ENCODE measurements at regions not wholly inside any gene's neighbourhood (a gene's known extent, or its start where the extent isn't known, plus 50 kb on each side); places are given as distances from the start of the nearest gene placed in this dataset.

GRCh38 chr12:92304371-92305055 lies 158.9 kb upstream of the BTG1 start:
- DNase-seq (ENCODE audit: low read depth in 2 of 2): no peak

GRCh38 chr12:92302041-92302829 lies 156.6 kb upstream of the BTG1 start:
- no peak for DNase-seq (ENCODE audit: low read depth in 2 of 2)

DNA sequence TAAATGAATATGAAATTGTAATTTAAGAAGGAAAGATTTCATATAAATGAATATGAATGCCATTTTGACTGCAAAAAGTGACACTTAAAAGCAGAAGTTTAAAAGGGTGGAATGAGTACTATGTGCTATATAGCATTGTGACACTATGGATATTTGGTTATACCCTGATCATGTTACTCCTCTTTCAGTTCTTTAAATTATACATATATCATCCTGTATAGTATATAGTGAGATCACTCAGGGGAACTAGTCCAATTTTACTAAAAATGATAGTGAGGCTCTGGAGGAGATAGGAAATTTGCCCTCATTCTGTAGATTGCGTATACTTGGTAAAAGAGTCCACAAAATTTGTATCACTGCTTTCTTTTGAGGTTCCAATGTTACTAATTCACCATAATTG lies 155.7 kb upstream of the BTG1 start:
- DNase-seq (ENCODE audit: low read depth in 2 of 2): no peak

DNA sequence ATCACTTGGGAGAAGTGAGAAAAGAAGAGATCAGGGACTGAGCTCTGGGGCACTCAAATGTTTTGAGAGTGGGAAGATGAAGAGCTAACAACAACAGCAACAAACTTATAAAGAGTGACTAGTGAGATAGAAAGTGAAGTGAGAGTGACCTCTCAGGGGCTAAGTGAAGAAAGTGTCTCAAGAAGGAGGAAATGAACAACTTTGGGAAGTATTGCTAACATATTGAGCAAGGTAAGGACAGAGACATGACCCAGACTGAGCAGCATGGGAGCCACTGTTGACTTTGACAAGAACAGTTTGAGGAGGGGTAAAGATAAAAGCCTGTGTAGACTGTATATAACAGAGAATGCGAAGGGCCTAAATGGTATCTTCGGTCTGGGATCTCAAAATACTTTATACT lies 155.1 kb upstream of the BTG1 start:
- no peak for DNase-seq (ENCODE audit: low read depth in 2 of 2)

DNA sequence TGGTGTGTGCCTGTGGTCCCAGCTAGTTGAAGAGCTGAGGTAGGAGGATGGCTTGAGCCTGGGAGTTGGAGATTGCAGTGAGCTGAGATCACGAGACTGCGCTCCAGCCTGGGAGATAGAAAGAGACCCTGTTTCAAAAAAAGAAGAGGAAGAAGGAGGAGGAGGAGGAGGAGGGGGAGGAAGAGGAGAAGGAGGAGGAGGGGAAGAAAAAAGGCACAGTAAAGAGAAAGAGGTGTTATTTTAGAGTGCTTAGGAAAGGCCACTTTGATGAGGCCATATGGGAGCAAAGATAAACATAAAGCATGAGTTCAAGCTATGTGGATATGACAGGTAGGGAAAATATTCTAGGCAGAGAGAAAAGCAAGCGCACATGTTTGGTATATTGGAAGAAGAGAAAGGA lies 154.1 kb upstream of the BTG1 start:
- DNase-seq (ENCODE audit: low read depth in 2 of 2): no peak

- DNase-seq (ENCODE audit: low read depth in 2 of 2): no peak
These were observed 153.7 kb upstream of the BTG1 start for GRCh38 chr12:92299344-92299743.

- DNase-seq (ENCODE audit: low read depth in 2 of 2): no peak
These were observed 152.5 kb upstream of the BTG1 start for GRCh38 chr12:92297932-92298696.

DNA sequence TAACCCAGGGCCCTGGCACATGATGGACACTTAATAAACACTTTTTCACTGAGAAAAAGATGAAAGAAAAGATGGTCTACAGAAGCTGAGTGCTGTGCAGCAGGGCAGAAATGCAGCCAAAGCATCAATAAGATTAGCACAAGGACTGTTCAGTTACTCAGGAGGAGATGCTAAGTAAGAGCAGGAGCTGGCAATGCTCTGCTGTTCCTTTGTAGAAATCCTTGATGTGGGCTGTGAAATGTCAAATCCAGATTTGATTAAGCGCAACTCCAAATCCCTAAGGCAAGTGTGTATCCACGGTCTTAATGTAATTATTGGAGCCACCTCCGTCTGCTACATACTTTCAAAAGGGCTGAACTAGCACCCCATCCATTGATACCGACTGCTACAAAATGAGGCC lies 151.8 kb upstream of the BTG1 start:
- DNase-seq (ENCODE audit: low read depth in 2 of 2): no peak

- DNase-seq (ENCODE audit: low read depth in 2 of 2): no peak
These were observed 149.9 kb upstream of the BTG1 start for GRCh38 chr12:92295523-92295922.

GRCh38 chr12:92294676-92295440 lies 149.2 kb upstream of the BTG1 start:
- no peak for DNase-seq (ENCODE audit: low read depth in 2 of 2)

DNA sequence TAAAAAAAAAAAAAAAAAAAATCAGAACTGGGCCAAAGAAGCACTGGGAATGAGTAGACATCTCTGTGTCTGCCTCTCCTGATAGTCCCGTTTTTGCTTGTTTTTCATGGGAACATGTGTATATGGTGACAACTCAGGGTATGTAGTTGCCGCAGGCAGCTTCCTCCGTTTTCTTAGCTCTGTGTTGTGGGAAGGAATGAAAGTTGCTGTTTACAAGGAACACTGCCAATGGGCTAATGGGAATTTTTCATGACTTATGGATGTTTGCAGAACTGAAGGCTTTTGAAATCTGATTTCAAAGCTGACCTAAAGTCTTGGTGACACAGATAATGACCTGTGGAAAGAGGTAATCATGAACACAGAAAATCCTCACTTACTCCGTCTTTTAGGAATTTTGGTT lies 146.4 kb upstream of the BTG1 start:
- no peak for DNase-seq (ENCODE audit: low read depth in 2 of 2)

DNA sequence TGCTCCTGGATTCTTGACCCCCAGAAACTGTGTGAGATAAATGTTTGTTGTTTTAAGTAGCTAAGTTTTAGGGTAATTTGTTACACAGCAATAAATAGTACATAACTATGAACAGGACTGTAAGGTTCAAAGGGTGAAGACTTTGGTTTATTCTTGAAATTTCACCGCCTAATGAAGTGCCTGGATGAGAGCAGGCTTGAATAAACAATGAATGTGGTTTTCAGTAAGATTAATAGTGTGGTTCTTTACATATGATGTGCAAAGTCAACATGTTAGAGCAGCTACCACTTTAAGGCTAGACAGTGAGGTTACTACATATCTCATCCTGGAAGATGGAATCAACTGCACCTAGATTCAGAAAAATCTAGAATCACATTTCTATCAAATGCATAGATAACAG lies 145.2 kb upstream of the BTG1 start:
- DNase-seq (ENCODE audit: low read depth in 2 of 2): no peak

GRCh38 chr12:92290350-92290695 lies 144.7 kb upstream of the BTG1 start:
- no peak for DNase-seq (ENCODE audit: low read depth in 2 of 2)

DNA sequence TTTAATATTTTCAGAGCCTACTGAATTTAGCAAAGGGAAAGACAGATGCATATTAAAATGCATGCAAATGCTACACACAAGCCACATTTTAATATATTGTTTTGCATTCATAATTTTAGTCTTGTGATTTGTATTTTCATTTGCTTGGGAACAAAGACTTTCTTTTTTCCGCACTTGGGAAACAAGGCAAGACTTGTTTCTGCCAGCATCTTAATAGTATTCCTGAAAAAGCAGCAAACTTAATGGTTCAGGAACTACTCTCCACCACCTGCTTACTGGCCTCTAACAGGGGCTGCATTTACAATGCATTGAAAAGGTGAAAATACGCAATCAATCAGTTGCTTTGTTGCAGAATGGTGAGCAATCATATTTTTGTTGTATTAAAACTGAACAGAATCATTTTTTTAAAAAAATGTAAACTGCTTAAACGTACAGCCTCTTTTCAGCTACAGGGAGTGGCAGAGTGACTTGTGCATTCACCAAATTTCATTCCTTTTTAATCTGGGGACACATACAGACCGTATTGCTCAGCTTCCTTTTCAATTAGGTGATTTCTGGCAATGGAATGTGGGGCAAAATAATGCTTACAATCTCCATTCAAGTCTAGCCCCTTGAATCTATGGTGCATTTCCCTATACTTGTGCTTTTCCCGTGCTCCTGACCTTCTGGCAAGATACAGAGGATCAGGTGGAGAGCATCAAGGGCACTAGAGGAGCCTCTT lies 144.1 kb upstream of the BTG1 start:
- no peak for DNase-seq (ENCODE audit: low read depth in 2 of 2)

DNA sequence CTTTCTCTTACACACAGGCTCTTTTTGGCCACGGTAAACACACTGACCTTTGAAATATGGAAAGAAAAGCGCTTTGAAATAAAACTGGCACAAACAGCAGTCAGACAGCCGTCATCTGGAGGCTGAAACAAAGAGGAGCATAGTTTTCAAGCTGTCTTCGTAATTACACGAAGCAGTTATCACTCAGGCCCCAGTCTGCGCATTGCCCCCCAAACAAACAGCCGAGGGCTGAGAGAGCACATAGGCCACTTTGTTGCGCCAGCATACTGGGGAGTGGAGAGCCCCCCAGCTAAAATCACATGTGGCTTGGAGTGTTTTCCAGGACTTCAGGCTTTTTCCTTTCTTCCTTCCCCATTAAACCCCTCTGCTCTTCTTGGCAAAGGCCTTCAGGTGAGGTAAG lies 142.9 kb upstream of the BTG1 start:
- DNase-seq (ENCODE audit: low read depth in 2 of 2): no peak

- DNase-seq (ENCODE audit: low read depth in 2 of 2): no peak
These were observed 132.8 kb upstream of the BTG1 start for GRCh38 chr12:92278378-92278828.

- DNase-seq (ENCODE audit: low read depth in 2 of 2): no peak
These were observed 132.1 kb upstream of the BTG1 start for GRCh38 chr12:92277795-92278194.

DNA sequence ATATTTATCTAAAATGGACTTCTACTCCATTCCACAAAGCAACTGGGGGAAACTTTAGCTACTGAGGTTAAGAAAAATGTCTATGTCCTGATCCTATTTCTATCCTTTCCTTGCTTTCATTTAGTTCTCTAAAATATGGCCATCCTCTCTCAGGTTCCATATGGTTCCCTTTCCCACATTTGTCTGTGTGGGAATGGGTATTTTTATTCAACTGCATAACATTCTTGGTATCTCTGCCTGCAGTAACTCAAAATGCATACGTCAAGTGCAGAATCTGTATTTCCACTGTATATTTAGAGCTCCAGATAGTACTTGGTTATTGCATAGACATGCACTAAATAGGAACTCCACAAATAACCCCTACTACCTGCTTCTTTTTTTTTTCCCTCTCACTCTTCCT lies 130.6 kb upstream of the BTG1 start:
- no peak for DNase-seq (ENCODE audit: low read depth in 2 of 2)

DNA sequence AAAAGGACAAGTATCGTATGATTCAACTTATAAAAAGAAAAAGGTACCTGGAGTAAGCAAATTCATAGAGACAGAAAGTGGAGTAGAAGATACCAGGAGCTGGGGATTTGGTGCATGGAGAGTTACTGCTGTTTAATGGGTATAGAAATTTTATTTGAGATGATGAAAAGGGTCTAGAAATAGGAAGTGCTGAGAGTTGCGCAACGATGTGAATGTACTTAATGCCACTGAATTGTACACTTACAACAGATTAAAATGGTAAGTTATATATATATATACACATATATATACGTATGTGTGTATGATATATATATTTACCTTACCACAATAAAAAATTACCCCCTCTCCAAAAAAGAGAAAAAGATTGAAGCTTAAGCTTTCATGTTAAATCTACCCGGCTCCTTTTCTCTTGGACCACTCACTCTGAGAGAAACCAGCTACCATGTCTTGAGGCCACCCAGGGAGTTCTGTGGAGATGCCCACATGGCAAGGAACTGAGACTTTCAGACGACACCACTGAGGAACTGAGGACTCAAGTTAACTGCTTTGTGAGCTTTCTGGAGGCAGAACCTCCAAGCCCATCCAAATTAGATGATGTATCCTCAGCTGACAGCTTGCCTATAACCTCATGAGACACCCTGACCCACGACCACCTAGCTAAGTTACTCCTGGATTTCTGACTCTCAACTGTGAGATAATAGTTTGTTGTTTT lies 130.0 kb upstream of the BTG1 start:
- no peak for DNase-seq (ENCODE audit: low read depth in 2 of 2)

- DNase-seq (ENCODE audit: low read depth in 2 of 2): no peak
These were observed 127.4 kb upstream of the BTG1 start for GRCh38 chr12:92273076-92273475.

Data from stimulated activated CD4-positive, alpha-beta T cell treated with anti-CD3 and anti-CD28 coated beads, Interleukin-1b, Interleukin-23, amount 100 ng/mL, for 1 hour (primary cell).